HCT116 (cell line): ENCODE measurements at regions not wholly inside any gene's neighbourhood (a gene's known extent, or its start where the extent isn't known, plus 50 kb on each side); places are given as distances from the start of the nearest gene placed in this dataset.

Experiments
- ATAC-seq: fragments of 200-7000 bp; cut with Tn5 transposase; 2 replicates; pipeline ENCODE4 v1.9.1; 2020; ENCODE audit warnings: mild to moderate bottlenecking, moderate library complexity
- BruUV-seq: library from RNA; stranded (reverse); fragments of 400-500 nt; replicated peaks from 2 replicates; lab custom pipeline; 2021; lab: Mats Ljungman, UMichigan
- CTCF ChIA-PET: fragments of 300-600 bp; sonication (Branson Sonifier 250); formaldehyde crosslinking; loops from one replicate; lab custom pipeline; 2021; ENCODE audit warnings: antibody characterized with exemption; lab: Charles Lee
- POLR2A ChIA-PET: fragments of 300-600, 350-600 bp; sonication (Branson Sonifier 250); formaldehyde crosslinking; loops from one replicate; lab custom pipeline; 2021; ENCODE audit warnings: antibody characterized with exemption; lab: Charles Lee
- RAD21 ChIA-PET, 2 experiments: fragments of 300-600 bp; sonication (Branson Sonifier 250); formaldehyde crosslinking; loops; one replicate each; lab custom pipeline; 2023; ENCODE audit warnings: low total read pairs in 2 of 2; ENCODE audit not compliant: uncharacterized antibody in 2 of 2, unreplicated experiment in 2 of 2, low non-redundant PET in 1 of 2; lab: Charles Lee
- DNase-seq: peaks from one replicate; pipeline ENCODE4 v3.0.0-alpha.2; 2010; ENCODE audit warnings: low read depth, low spot score
- H2AFZ ChIP-seq: fragments of 200-600 bp; shearing (Covaris generic), sonication (generic); 2 replicates; pipeline ENCODE4 v1.6.1; 2017; ENCODE audit warnings: low read depth, mixed run types, mixed read lengths, antibody characterized with exemption, low read length; ENCODE audit not compliant: poor library complexity, severe bottlenecking
- H3K27ac ChIP-seq: 2 replicates; pipeline ENCODE4 v1.5.1; 2012; ENCODE audit warnings: low read depth, low read length
- H3K27me3 ChIP-seq: fragments of 200-600 bp; sonication (generic); 2 replicates; pipeline ENCODE4 v1.6.1; 2016; ENCODE audit warnings: mixed run types, low read length, mixed read lengths; ENCODE audit not compliant: insufficient read depth
- H3K36me3 ChIP-seq, 2 experiments: fragments of 200-500 bp in 1 of 2; fragments of 200-600 bp in 1 of 2; sonication (Bioruptor generic) in 1 of 2; sonication (generic) in 1 of 2; 2 replicates each; pipeline versions ENCODE4 v1.5.1 to v1.6.1; 2014 to 2016; ENCODE audit warnings: low read length in 2 of 2, inconsistent platforms in 1 of 2, mixed read lengths in 1 of 2, mixed run types in 1 of 2; ENCODE audit not compliant: insufficient read depth in 2 of 2, control insufficient read depth in 1 of 2
- H3K4me1 ChIP-seq, 2 experiments: fragments of 200-600 bp in 1 of 2; sonication (generic) in 1 of 2; 2 replicates each; pipeline versions ENCODE4 v1.5.1 to v1.6.1; 2012 to 2017; ENCODE audit warnings: low read length in 2 of 2, inconsistent platforms in 1 of 2, mild to moderate bottlenecking in 1 of 2, mixed read lengths in 1 of 2, mixed run types in 1 of 2, moderate library complexity in 1 of 2; ENCODE audit not compliant: insufficient read depth in 2 of 2, control insufficient read depth in 1 of 2
- H3K4me2 ChIP-seq: fragments of 200-600 bp; sonication (generic); 2 replicates; pipeline ENCODE4 v1.6.1; 2017; ENCODE audit warnings: mixed run types, low read length, mixed read lengths
- H3K4me3 ChIP-seq, 2 experiments: fragments of 200-600 bp in 1 of 2; sonication (generic) in 1 of 2; replicated peaks in 1 of 2; 2 replicates each; pipeline ENCODE4 v1.5.1; 2011 to 2016; ENCODE audit warnings: low read length in 2 of 2, control low read depth in 1 of 2, low read depth in 1 of 2, mild to moderate bottlenecking in 1 of 2, mixed read lengths in 1 of 2, mixed run types in 1 of 2
- H3K79me2 ChIP-seq: fragments of 200-600 bp; sonication (generic); 2 replicates; pipeline ENCODE4 v1.6.1; 2017; ENCODE audit warnings: mild to moderate bottlenecking, mixed run types, low read length, moderate library complexity, mixed read lengths; ENCODE audit not compliant: insufficient read depth
- H3K9ac ChIP-seq: fragments of 200-600 bp; sonication (generic); 2 replicates; pipeline ENCODE4 v1.6.1; 2016; ENCODE audit warnings: low read length, mixed read lengths
- H3K9me2 ChIP-seq: fragments of 200-600 bp; sonication (generic), shearing (Covaris generic); 2 replicates; pipeline ENCODE4 v1.6.1; 2017; ENCODE audit warnings: mixed run types, mild to moderate bottlenecking, moderate library complexity; ENCODE audit not compliant: insufficient read depth
- H3K9me3 ChIP-seq, 2 experiments: fragments of 200-500 bp in 1 of 2; fragments of 200-600 bp in 1 of 2; sonication (Bioruptor generic) in 1 of 2; sonication (generic) in 1 of 2; 2 replicates each; pipeline ENCODE4 v1.6.1; 2014 to 2017; ENCODE audit warnings: low read length in 2 of 2, mixed read lengths in 2 of 2, inconsistent platforms in 1 of 2, low read depth in 1 of 2, mild to moderate bottlenecking in 1 of 2, mixed run types in 1 of 2, moderate library complexity in 1 of 2; ENCODE audit not compliant: control insufficient read depth in 1 of 2, insufficient read depth in 1 of 2
- H4K20me1 ChIP-seq: fragments of 200-600 bp; sonication (generic), shearing (Covaris generic); 2 replicates; pipeline ENCODE4 v1.6.1; 2017; ENCODE audit warnings: mixed run types, mild to moderate bottlenecking, moderate library complexity; ENCODE audit not compliant: insufficient read depth
- CTCF ChIP-seq, 3 experiments: fragments of 200-600 bp in 1 of 3; sonication (generic) in 1 of 3; IDR thresholded peaks in 2 of 3; conservative IDR thresholded peaks in 1 of 3; 2 replicates each; pipeline ENCODE4 v1.5.1; 2012 to 2017; ENCODE audit warnings: low read depth in 2 of 3, low read length in 2 of 3, antibody characterized with exemption in 1 of 3, borderline replicate concordance in 1 of 3, control low read depth in 1 of 3, mild to moderate bottlenecking in 1 of 3, mixed read lengths in 1 of 3, mixed run types in 1 of 3, moderate library complexity in 1 of 3; ENCODE audit not compliant: insufficient read depth in 1 of 3
- EZH2phosphoT487 ChIP-seq: fragments of 200-600 bp; IDR thresholded peaks from 2 replicates; pipeline ENCODE4 v1.6.1; 2018; ENCODE audit warnings: antibody characterized with exemption, borderline replicate concordance
- RAD21 ChIP-seq: IDR thresholded peaks from 2 replicates; pipeline ENCODE4 v1.6.1; 2012; ENCODE audit warnings: low read depth, mild to moderate bottlenecking
- TCF7L2 ChIP-seq: IDR thresholded peaks from 2 replicates; pipeline ENCODE4 v1.7.0; 2011; ENCODE audit warnings: borderline replicate concordance, inconsistent platforms; ENCODE audit not compliant: insufficient read depth, insufficient read length; ENCODE audit errors: extremely low read depth
- YY1 ChIP-seq: IDR thresholded peaks from 2 replicates; pipeline ENCODE4 v1.6.1; 2011; ENCODE audit warnings: low read length, low read depth, moderate library complexity, mild to moderate bottlenecking; ENCODE audit not compliant: insufficient replicate concordance; ENCODE audit errors: extremely low read depth
- ZBTB33 ChIP-seq: IDR thresholded peaks from 2 replicates; pipeline ENCODE4 v1.6.1; 2011; ENCODE audit warnings: mild to moderate bottlenecking, low read length, moderate library complexity; ENCODE audit not compliant: insufficient replicate concordance; ENCODE audit errors: extremely low read depth
- ZFX ChIP-seq: fragments of 450-650 bp; IDR thresholded peaks from 2 replicates; pipeline ENCODE4 v1.6.1; 2017
- intact Hi-C: fragments of 100-400 bp; cut with micrococcal nuclease; formaldehyde crosslinking; loops from 2 replicates; pipeline ENCODE4 v1.10.0; 2022

DNA sequence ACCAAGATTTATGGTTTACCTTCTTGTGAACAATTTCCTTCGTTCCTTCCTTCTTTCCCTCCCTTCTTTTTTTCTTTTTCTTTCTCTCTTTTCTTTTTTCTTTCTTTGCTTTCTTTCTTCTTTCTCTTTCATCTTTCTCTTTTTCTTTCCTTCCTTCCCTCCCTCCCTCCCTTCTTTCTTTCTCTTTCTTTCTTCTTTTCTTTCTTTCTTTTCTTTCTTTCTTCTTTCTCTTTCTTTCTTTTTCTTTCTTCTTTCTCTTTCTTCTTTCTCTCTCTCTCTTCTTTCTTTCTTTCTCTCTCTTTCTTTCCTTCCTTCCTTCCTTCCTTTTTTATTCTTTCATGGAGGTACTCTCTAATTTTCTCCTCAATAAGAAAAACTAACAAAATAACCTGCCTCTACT is 462.1 kb upstream of the ATP2B1 start:
- no peak overlapping the region for H3K4me2 ChIP-seq
- H2AFZ ChIP-seq = no peak overlapping the region
- CTCF ChIA-PET = no interaction called here
- H3K27ac ChIP-seq = no peak overlapping the region
- no peak for DNase-seq
- H3K27me3 ChIP-seq = no peaks in the 10 kb centered on the region
- H3K36me3 ChIP-seq = no peaks in the 10 kb centered on the region
- TF ChIP-seq EZH2phosphoT487 = no peak
- no peak for TF ChIP-seq TCF7L2
- TF ChIP-seq YY1 = no peak
- no peak for TF ChIP-seq RAD21
- TF ChIP-seq ZBTB33 = no peak
- TF ChIP-seq CTCF (IDR thresholded peaks at IDR 0.05 in 2 of 3, conservative IDR thresholded peaks at IDR 0.05 in 1 of 3; ENCODE audit: borderline replicate concordance in 1 of 3, insufficient read depth in 1 of 3, low read depth in 2 of 3, low read length in 2 of 3) = no peak
- no peak for TF ChIP-seq ZFX
- TF ChIP-seq, all 23 proteins: peak for 0
- H3K9ac ChIP-seq = no peak overlapping the region
- POLR2A ChIA-PET = no interaction called here
- no TSS peak for BruUV-seq
- intact Hi-C loops = loop anchor here (10.0 kb wide), 1 partner anchor 626 kb away; no protein-coding TSS in a partner anchor
- no peaks in the 10 kb centered on the region for H4K20me1 ChIP-seq
- no peaks in the 10 kb centered on the region for H3K79me2 ChIP-seq
- H3K9me3 ChIP-seq = no peaks in the 10 kb centered on the region
- H3K4me3 ChIP-seq = no peak overlapping the region
- no peaks in the 10 kb centered on the region for H3K9me2 ChIP-seq
- H3K4me1 ChIP-seq = peaks cover 0 to 8% of the 10 kb centered on the region in 2 experiments; a peak in 2 of 4 replicates
- RAD21 ChIA-PET = no interaction called here
- no peak for ATAC-seq
